ENCODE measurements at regions not wholly inside any gene's neighbourhood (a gene's known extent, or its start where the extent isn't known, plus 50 kb on each side); places are given as distances from the start of the nearest gene placed in this dataset.

GRCh38 chr12:60020068-60020467, 424.2 kb downstream of the SLC16A7 start:
- DNase-seq = no peak
- Mint-ChIP-seq H3K36me3 (no peaks in the 10 kb centered on the region), H3K4me1 (no peaks in the 10 kb centered on the region), H3K27me3 (ENCODE audit: low read depth in 3 of 3) (peaks cover 0 to 2% (median 0%) of the 10 kb centered on the region in 3 donors), H3K27ac (no peak overlapping the region), H3K9me3 (peaks cover 8 to 22% (median 16%) of the 10 kb centered on the region in 6 donors), H3K4me3 (no peak overlapping the region)

GRCh38 chr12:60021235-60021634, 425.4 kb downstream of the SLC16A7 start:
- H3K4me3 Mint-ChIP-seq = no peak overlapping the region
- H3K4me1 Mint-ChIP-seq = no peaks in the 10 kb centered on the region
- peaks cover 11 to 28% (median 16%) of the 10 kb centered on the region in 6 donors for H3K9me3 Mint-ChIP-seq
- no peak overlapping the region for H3K27ac Mint-ChIP-seq
- peaks cover 0 to 2% (median 0%) of the 10 kb centered on the region in 3 donors for H3K27me3 Mint-ChIP-seq (ENCODE audit: low read depth in 3 of 3)
- DNase-seq = no peak
- peaks cover 0 to 3% (median 0%) of the 10 kb centered on the region in 3 donors for H3K36me3 Mint-ChIP-seq

- no peak overlapping the region for H3K4me3 Mint-ChIP-seq
These were observed 431.4 kb downstream of the SLC16A7 start for GRCh38 chr12:60027266-60027665.

GRCh38 chr12:60034147-60034546, 438.3 kb downstream of the SLC16A7 start:
- Mint-ChIP-seq H3K9me3 (peaks cover 14 to 42% (median 21%) of the 10 kb centered on the region in 6 donors), H3K27ac (no peak overlapping the region), H3K36me3 (no peaks in the 10 kb centered on the region), H3K4me1 (no peaks in the 10 kb centered on the region), H3K4me3 (no peak overlapping the region), H3K27me3 (ENCODE audit: low read depth in 3 of 3) (peaks cover 0 to 1% (median 0%) of the 10 kb centered on the region in 3 donors)
- no peak for DNase-seq

More at GRCh38 chr12:60027266-60027665, 431.4 kb downstream of the SLC16A7 start:
- H3K27me3 Mint-ChIP-seq (ENCODE audit: low read depth in 3 of 3) = no peaks in the 10 kb centered on the region
- H3K4me1 Mint-ChIP-seq = no peaks in the 10 kb centered on the region
- no peak for DNase-seq
- H3K36me3 Mint-ChIP-seq = peaks cover 0 to 3% (median 0%) of the 10 kb centered on the region in 3 donors
- no peak overlapping the region for H3K27ac Mint-ChIP-seq
- peaks cover 4 to 32% (median 16%) of the 10 kb centered on the region in 6 donors for H3K9me3 Mint-ChIP-seq

- DNase-seq = no peak
- Mint-ChIP-seq H3K27ac (no peak overlapping the region), H3K4me3 (no peak overlapping the region), H3K36me3 (no peaks in the 10 kb centered on the region), H3K27me3 (ENCODE audit: low read depth in 3 of 3) (peaks cover 0 to 1% (median 0%) of the 10 kb centered on the region in 3 donors), H3K4me1 (no peaks in the 10 kb centered on the region), H3K9me3 (peaks cover 11 to 38% (median 20%) of the 10 kb centered on the region in 6 donors)
These were observed 440.0 kb downstream of the SLC16A7 start for GRCh38 chr12:60035835-60036234.

GRCh38 chr12:60042835-60043234, 447.0 kb downstream of the SLC16A7 start:
- H3K9me3 Mint-ChIP-seq = peaks cover 3 to 32% (median 14%) of the 10 kb centered on the region in 6 donors
- peaks cover 0 to 2% (median 0%) of the 10 kb centered on the region in 3 donors for H3K27me3 Mint-ChIP-seq (ENCODE audit: low read depth in 3 of 3)
- H3K27ac Mint-ChIP-seq = no peak overlapping the region
- H3K4me3 Mint-ChIP-seq = no peak overlapping the region
- H3K36me3 Mint-ChIP-seq = no peaks in the 10 kb centered on the region
- DNase-seq = no peak
- H3K4me1 Mint-ChIP-seq = no peaks in the 10 kb centered on the region

- Mint-ChIP-seq H3K27me3 (ENCODE audit: low read depth in 3 of 3) (peaks cover 0 to 2% (median 0%) of the 10 kb centered on the region in 3 donors), H3K36me3 (no peaks in the 10 kb centered on the region), H3K9me3 (peaks cover 0 to 34% (median 13%) of the 10 kb centered on the region in 6 donors), H3K4me1 (no peaks in the 10 kb centered on the region), H3K27ac (no peak overlapping the region), H3K4me3 (no peak overlapping the region)
- no peak for DNase-seq
These were observed 447.4 kb downstream of the SLC16A7 start for GRCh38 chr12:60043236-60043635.

GRCh38 chr12:60052483-60052882, 456.7 kb downstream of the SLC16A7 start:
- H3K4me1 Mint-ChIP-seq = no peaks in the 10 kb centered on the region
- peaks cover 0 to 52% (median 25%) of the 10 kb centered on the region in 6 donors for H3K9me3 Mint-ChIP-seq
- DNase-seq = no peak
- H3K27ac Mint-ChIP-seq = no peak overlapping the region
- no peak overlapping the region for H3K4me3 Mint-ChIP-seq
- H3K36me3 Mint-ChIP-seq = no peaks in the 10 kb centered on the region
- no peaks in the 10 kb centered on the region for H3K27me3 Mint-ChIP-seq (ENCODE audit: low read depth in 3 of 3)

GRCh38 chr12:60059180-60059579, 463.4 kb downstream of the SLC16A7 start:
- Mint-ChIP-seq H3K9me3 (peaks cover 3 to 48% (median 16%) of the 10 kb centered on the region in 6 donors), H3K27ac (no peak overlapping the region), H3K27me3 (ENCODE audit: low read depth in 3 of 3) (no peaks in the 10 kb centered on the region), H3K4me1 (no peaks in the 10 kb centered on the region), H3K36me3 (no peaks in the 10 kb centered on the region), H3K4me3 (no peak overlapping the region)
- DNase-seq = no peak

GRCh38 chr12:60066655-60067054, 470.8 kb downstream of the SLC16A7 start:
- Mint-ChIP-seq H3K27ac (no peak overlapping the region), H3K4me3 (no peak overlapping the region), H3K27me3 (ENCODE audit: low read depth in 3 of 3) (no peaks in the 10 kb centered on the region), H3K4me1 (no peaks in the 10 kb centered on the region), H3K9me3 (peaks cover 4 to 46% (median 18%) of the 10 kb centered on the region in 6 donors), H3K36me3 (no peaks in the 10 kb centered on the region)
- DNase-seq = no peak

GRCh38 chr12:60070552-60070951, 474.7 kb downstream of the SLC16A7 start:
- no peak for DNase-seq
- no peak overlapping the region for H3K27ac Mint-ChIP-seq
- no peaks in the 10 kb centered on the region for H3K36me3 Mint-ChIP-seq
- H3K9me3 Mint-ChIP-seq = peaks cover 4 to 36% (median 17%) of the 10 kb centered on the region in 6 donors
- no peaks in the 10 kb centered on the region for H3K4me1 Mint-ChIP-seq
- peaks cover 0 to 2% (median 0%) of the 10 kb centered on the region in 3 donors for H3K27me3 Mint-ChIP-seq (ENCODE audit: low read depth in 3 of 3)
- no peak overlapping the region for H3K4me3 Mint-ChIP-seq

GRCh38 chr12:60071759-60072191, 475.9 kb downstream of the SLC16A7 start:
- no peak for DNase-seq
- Mint-ChIP-seq H3K27me3 (ENCODE audit: low read depth in 3 of 3) (peaks cover 0 to 2% (median 0%) of the 10 kb centered on the region in 3 donors), H3K4me1 (no peaks in the 10 kb centered on the region), H3K9me3 (peaks cover 2 to 30% (median 13%) of the 10 kb centered on the region in 6 donors), H3K4me3 (no peak overlapping the region), H3K27ac (no peak overlapping the region), H3K36me3 (no peaks in the 10 kb centered on the region)

- DNase-seq = no peak
- peaks cover 0 to 2% (median 0%) of the 10 kb centered on the region in 3 donors for H3K27me3 Mint-ChIP-seq (ENCODE audit: low read depth in 3 of 3)
- H3K27ac Mint-ChIP-seq = no peak overlapping the region
- H3K4me1 Mint-ChIP-seq = no peaks in the 10 kb centered on the region
- no peaks in the 10 kb centered on the region for H3K36me3 Mint-ChIP-seq
- H3K9me3 Mint-ChIP-seq = peaks cover 4 to 24% (median 11%) of the 10 kb centered on the region in 6 donors
- H3K4me3 Mint-ChIP-seq = no peak overlapping the region
These were observed 477.1 kb downstream of the SLC16A7 start for GRCh38 chr12:60072911-60073310.

GRCh38 chr12:60075091-60075490, 479.3 kb downstream of the SLC16A7 start:
- Mint-ChIP-seq H3K27me3 (ENCODE audit: low read depth in 3 of 3) (peaks cover 0 to 2% (median 0%) of the 10 kb centered on the region in 3 donors), H3K4me1 (no peaks in the 10 kb centered on the region), H3K27ac (no peak overlapping the region), H3K4me3 (no peak overlapping the region), H3K36me3 (no peaks in the 10 kb centered on the region), H3K9me3 (peaks cover 3 to 16% (median 6%) of the 10 kb centered on the region in 6 donors)
- DNase-seq = no peak

- no peaks in the 10 kb centered on the region for H3K4me1 Mint-ChIP-seq
- H3K27me3 Mint-ChIP-seq (ENCODE audit: low read depth in 3 of 3) = peaks cover 0 to 2% (median 0%) of the 10 kb centered on the region in 3 donors
- no peak overlapping the region for H3K4me3 Mint-ChIP-seq
- no peaks in the 10 kb centered on the region for H3K36me3 Mint-ChIP-seq
- no peak overlapping the region for H3K27ac Mint-ChIP-seq
- no peak for DNase-seq
- peaks cover 3 to 26% (median 11%) of the 10 kb centered on the region in 6 donors for H3K9me3 Mint-ChIP-seq
These were observed 482.2 kb downstream of the SLC16A7 start for GRCh38 chr12:60078026-60078425.

All from immature natural killer cell (primary cell).